ENCODE measurements at regions not wholly inside any gene's neighbourhood (a gene's known extent, or its start where the extent isn't known, plus 50 kb on each side); places are given as distances from the start of the nearest gene placed in this dataset.
"Not testable (repeated sequence)": the region's sequence is repeated elsewhere in the genome, so short reads cannot be mapped to it uniquely, and the experiment has no call there.

DNA sequence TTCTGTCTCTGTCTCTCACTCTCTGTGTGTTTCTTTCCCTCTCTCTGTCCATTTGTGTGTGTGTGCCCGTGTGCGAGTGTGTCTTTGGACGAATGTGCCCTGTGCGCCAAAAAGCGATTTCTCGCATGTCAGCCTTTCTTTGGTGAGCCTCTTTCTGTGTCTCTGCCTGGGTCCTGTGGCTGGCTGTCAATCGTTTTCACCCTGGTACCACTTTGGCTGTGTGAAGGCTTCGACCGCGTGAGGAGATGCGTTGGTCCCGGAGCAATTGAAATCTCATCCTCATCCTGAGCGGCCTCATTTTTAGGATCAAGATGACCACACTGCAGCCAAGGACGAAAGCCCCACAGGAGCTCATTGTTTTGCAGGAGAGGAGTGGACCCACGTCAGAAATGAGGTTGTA lies 288.9 kb upstream of the ZNF337 start:
- intact Hi-C loops (cut with DNase I), result no loop called here
- H3K27ac ChIP-seq, result no peak overlapping the region
- 90 to 98% methylated on average over 14 to 15 of the region's 15 CpGs for WGBS, 2 donors
- TF ChIP-seq CTCF (IDR thresholded peaks at IDR 0.05), result no peak
- no peak for TF ChIP-seq POLR2A (IDR thresholded peaks at IDR 0.05)
- no peaks in the 10 kb centered on the region for H3K36me3 ChIP-seq
- no peak overlapping the region for H3K4me3 ChIP-seq
- H3K4me1 ChIP-seq, result peaks cover 0 to 13% (median 0%) of the 10 kb centered on the region in 3 donors
- H3K27me3 ChIP-seq, result peaks cover 0 to 10% (median 0%) of the 10 kb centered on the region in 4 donors
- no peaks in the 10 kb centered on the region for H3K9me3 ChIP-seq
- DNase-seq, result no peak

GRCh38 chr20:25984933-25985332 lies 288.3 kb upstream of the ZNF337 start:
- no peak overlapping the region for H3K27ac ChIP-seq
- peak overlapping the region; percentile 1 to 48 (median 14) for H3K4me3 ChIP-seq
- DNase-seq, result no peak
- no peak for TF ChIP-seq CTCF (IDR thresholded peaks at IDR 0.05)
- no peak for TF ChIP-seq POLR2A (IDR thresholded peaks at IDR 0.05)
- 44 to 54% methylated on average over 5 to 15 of the region's 27 CpGs for WGBS, 2 donors
- H3K36me3 ChIP-seq, result no peaks in the 10 kb centered on the region
- peaks cover 0 to 13% (median 0%) of the 10 kb centered on the region in 3 donors for H3K4me1 ChIP-seq
- intact Hi-C loops (cut with DNase I), result no loop called here
- peaks cover 0 to 10% (median 0%) of the 10 kb centered on the region in 4 donors for H3K27me3 ChIP-seq
- no peaks in the 10 kb centered on the region for H3K9me3 ChIP-seq

DNA sequence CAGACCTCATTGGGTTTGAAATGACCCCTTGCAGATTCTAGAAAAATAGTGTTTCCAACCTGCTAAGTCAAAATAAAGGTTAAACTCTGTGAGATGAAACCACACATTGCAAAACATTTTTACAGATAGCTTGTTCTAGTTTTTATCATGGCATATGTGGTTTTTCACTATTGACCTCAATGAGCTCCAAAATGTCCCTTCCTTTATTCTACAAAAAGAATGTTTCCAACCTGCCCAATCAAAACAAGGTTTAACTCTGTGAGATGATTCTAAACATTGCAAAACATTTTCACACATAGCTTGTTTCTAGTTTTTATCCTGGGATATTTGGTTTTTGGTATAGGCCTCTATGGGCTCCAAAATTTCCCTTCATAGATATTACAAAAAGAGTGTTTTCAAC lies 286.0 kb upstream of the ZNF337 start:
- intact Hi-C loops (cut with DNase I); H3K36me3 ChIP-seq; H3K9me3 ChIP-seq; H3K4me3 ChIP-seq; H3K27ac ChIP-seq; DNase-seq: not testable (repeated sequence)
- Histone ChIP-seq H3K27me3 (peaks cover 0 to 10% (median 0%) of the 10 kb centered on the region in 4 donors), H3K4me1 (peaks cover 0 to 13% (median 0%) of the 10 kb centered on the region in 3 donors)

- intact Hi-C loops (cut with DNase I); DNase-seq; H3K27ac ChIP-seq; H3K4me3 ChIP-seq; H3K27me3 ChIP-seq; H3K9me3 ChIP-seq; H3K4me1 ChIP-seq; H3K36me3 ChIP-seq: not testable (repeated sequence)
- 81 to 86% methylated on average over 2 to 6 of the region's 10 CpGs for WGBS, 2 donors
These were observed 282.0 kb upstream of the ZNF337 start for GRCh38 chr20:25978450-25979190.

DNA sequence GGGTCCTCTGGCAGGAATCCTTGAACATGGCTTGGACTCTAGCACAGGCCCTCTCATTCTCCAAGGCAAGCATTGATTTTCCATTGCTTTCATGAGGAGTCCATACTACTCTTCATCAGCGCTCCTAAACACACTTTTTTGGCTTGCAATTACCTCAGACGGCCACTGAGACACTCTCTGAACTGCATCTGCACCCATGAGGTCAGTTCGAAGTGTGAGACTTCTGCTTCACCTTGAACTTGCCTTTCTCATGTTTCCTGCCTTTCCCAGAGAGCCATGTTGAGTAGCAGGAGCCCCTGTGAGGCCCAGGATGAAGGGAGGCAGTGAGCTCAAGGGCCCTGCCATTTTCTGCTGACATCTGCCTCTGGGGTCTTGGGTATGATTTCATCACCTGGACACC lies 279.2 kb upstream of the ZNF337 start:
- H3K27me3 ChIP-seq, result not testable (repeated sequence)
- 66 to 76% methylated on average over 3 of the region's 3 CpGs for WGBS, 2 donors

DNA sequence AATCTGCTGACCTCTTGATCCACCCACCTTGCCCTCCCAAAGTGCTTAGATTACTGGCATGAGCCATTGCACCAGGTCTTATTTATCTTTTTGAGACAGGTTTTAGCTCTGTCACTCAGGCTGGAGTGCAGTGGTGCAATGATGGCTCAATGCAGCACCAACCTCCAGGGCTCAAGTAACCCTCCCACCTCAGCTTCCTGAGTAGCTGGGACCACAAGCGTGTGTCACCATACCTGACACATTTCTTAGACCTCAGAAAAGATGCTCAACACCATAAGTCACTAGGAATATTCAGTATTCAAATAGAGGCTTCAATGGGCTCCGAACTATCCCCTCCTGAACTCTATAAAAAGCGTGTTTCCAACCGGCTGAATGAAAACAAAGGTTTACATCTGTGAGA lies 268.6 kb upstream of the ZNF337 start:
- H3K4me1 ChIP-seq; DNase-seq; H3K4me3 ChIP-seq; H3K27ac ChIP-seq; H3K36me3 ChIP-seq; H3K27me3 ChIP-seq; H3K9me3 ChIP-seq; intact Hi-C loops (cut with DNase I): not testable (repeated sequence)
- 78 to 83% methylated on average over 4 of the region's 4 CpGs for WGBS, 2 donors

More for the DNA sequence above, 279.2 kb upstream of the ZNF337 start:
- H3K27ac ChIP-seq; DNase-seq; H3K36me3 ChIP-seq; H3K9me3 ChIP-seq; H3K4me1 ChIP-seq; intact Hi-C loops (cut with DNase I); H3K4me3 ChIP-seq: not testable (repeated sequence)

DNA sequence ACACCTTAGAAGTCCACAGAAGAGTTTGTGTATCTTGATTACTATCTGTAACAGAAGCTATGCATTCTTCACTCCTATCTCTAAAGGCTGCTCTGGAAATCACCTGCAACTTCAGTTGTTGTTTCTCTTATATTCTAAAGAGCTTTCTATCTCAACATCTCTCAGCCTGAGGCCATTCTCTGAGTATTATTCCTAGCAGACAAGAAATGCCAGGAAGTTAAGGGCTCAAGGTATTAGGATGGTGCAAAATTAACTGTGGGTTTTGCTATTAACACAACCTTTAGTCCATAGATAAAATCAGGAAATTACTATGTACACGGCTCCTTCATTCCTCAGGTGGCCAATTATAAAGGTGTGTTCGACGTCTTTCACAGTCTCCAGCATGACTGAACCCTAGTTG lies 257.2 kb upstream of the ZNF337 start:
- WGBS, 2 donors, result 62 to 67% methylated on average over 3 of the region's 3 CpGs
- H3K9me3 ChIP-seq; DNase-seq; H3K27ac ChIP-seq; H3K27me3 ChIP-seq; H3K4me1 ChIP-seq; intact Hi-C loops (cut with DNase I); H3K4me3 ChIP-seq; H3K36me3 ChIP-seq: not testable (repeated sequence)

- DNase-seq; H3K27me3 ChIP-seq; intact Hi-C loops (cut with DNase I); H3K36me3 ChIP-seq; H3K4me3 ChIP-seq; H3K4me1 ChIP-seq; H3K27ac ChIP-seq; H3K9me3 ChIP-seq: not testable (repeated sequence)
- 74 to 100% methylated on average over 2 of the region's 2 CpGs for WGBS, 2 donors
These were observed 238.6 kb upstream of the ZNF337 start for GRCh38 chr20:25935230-25935629.

GRCh38 chr20:25932806-25933205 lies 236.2 kb upstream of the ZNF337 start:
- intact Hi-C loops (cut with DNase I); H3K36me3 ChIP-seq; H3K27ac ChIP-seq; H3K27me3 ChIP-seq; H3K4me3 ChIP-seq; H3K9me3 ChIP-seq; H3K4me1 ChIP-seq; DNase-seq: not testable (repeated sequence)
- 58 to 66% methylated on average over 5 of the region's 5 CpGs for WGBS, 2 donors

- H3K27me3 ChIP-seq; H3K4me3 ChIP-seq; H3K36me3 ChIP-seq; H3K9me3 ChIP-seq; DNase-seq; H3K27ac ChIP-seq; intact Hi-C loops (cut with DNase I); H3K4me1 ChIP-seq: not testable (repeated sequence)
- 12 to 28% methylated on average over 2 of the region's 2 CpGs for WGBS, 2 donors
These were observed 235.5 kb upstream of the ZNF337 start for GRCh38 chr20:25932170-25932569.

DNA sequence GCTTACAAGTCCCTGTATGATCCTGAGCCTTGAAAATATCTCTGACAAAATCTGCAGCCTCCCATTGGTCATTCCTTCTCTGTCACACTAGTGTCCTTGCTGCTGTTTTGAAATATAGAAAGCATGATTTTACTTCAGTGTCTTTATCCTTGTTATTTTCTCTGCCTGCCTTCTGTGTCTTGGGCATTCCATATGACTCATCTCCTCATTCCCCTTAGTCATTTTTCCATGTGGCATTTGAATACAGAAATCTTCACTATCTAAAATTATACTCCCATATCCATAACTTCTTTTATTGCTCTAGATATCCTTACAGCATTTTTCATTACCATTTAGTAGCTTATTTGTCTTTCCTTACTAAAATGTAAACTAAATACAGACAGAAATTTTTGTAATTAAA lies 205.7 kb upstream of the ZNF337 start:
- H3K4me1 ChIP-seq; H3K36me3 ChIP-seq; H3K9me3 ChIP-seq; H3K4me3 ChIP-seq; H3K27ac ChIP-seq; DNase-seq; intact Hi-C loops (cut with DNase I); H3K27me3 ChIP-seq: not testable (repeated sequence)

DNA sequence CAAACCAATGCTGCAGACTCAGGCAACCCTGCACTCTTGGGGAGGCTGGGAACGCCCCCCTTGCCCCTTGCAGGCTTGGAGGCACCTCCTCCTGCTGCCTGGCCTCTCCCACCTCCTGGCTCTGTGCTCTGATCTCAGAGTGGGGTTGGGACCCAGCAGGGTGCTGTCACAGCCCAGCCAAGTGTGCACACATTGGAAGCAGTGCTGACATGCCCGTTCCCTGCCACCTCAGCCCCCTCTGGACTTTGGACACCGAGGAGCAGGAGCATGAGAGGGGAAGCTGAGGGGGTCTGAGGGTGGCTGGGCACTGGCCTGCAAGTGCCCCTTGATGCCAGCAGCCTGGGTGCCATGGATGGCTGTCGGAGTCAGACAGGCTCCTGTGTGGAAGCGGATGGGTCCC lies 202.0 kb upstream of the ZNF337 start:
- DNase-seq; intact Hi-C loops (cut with DNase I): not testable (repeated sequence)
- WGBS, 2 donors, result 100% methylated on average over 1 of the region's 5 CpGs; no CpG with 5 or more reads in 1 of the 2 donors

More for the DNA sequence above, 202.0 kb upstream of the ZNF337 start:
- H3K9me3 ChIP-seq, H3K4me3 ChIP-seq, H3K36me3 ChIP-seq, H3K4me1 ChIP-seq, H3K27ac ChIP-seq, H3K27me3 ChIP-seq: not testable (repeated sequence)
